ENCODE measurements at regions not wholly inside any gene's neighbourhood (a gene's known extent, or its start where the extent isn't known, plus 50 kb on each side); places are given as distances from the start of the nearest gene placed in this dataset.
A peak's percentile ranks its signal among the peaks of the same experiment; 100 is the strongest.

DNA sequence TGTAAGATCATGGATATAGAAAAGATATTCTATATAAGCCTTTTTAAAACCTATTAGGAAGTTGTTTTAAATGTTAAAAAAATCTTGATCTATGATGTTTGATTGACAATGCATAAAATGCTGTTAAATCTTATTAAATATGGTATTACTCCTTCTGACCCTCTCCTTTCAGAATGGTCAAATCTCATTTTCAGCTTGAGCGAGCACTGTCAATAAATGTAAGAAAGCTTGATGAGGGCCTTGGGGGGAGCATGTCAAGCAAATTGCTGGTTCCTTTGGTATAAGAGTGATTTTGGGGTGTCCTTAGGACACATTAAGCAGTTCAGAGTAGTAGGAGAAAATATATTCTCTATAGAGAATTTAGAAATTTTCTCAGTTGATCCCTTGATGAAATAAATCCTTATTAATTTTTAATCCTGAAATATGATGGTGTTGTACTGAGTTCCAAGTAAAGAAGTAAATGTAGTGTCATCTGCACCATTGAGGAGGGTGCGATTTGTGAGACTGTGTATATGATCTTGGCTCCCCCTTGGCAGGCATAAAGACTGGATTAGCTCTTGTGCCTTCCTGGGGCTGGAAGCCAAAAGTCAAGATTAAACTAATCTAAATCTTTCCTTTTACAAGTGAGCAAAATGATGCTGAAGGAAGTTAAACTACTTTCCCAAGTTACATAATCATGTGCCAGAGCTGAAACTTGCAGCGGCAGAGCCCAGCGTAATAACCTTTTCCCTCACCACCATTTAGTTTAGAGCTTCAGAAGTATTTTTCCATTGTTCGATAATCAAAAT, 82.6 kb upstream of the ANK2 start:
- DNase-seq: peak in 1 of 42 donors; percentile 41
- intact Hi-C loops (cut with DNase I): no loop called here

DNA sequence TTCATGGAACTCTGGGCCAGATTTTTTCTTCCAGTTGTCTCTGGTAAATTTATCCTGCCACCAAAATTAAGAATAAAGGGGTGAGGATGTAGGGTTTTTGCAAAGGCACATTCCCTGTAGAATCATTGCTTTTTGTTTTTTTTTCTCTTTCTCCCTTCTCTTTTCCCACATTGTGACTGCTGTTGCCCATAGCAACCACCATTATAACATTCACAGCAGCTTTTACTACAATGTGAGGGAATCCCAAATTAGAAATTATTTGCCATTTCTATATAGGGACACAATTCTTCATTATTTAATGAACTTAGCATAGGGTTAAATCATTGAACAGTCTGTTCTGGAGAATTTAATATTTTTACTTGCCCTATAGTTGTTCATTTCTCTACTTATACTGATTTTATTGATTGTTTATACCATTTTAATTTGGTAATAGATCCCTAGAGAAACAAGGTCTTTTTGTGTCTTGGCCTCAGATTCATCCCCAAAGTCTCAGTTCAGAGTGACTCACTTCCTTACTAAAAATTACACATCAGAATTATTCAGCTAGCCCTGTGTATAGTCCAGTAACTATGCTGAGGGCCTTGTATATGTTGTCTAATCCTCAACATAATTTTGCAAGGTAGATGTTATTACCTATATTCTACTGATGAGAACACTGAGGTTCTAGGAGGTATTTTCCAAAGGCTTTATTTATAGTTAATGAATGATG, 80.8 kb upstream of the ANK2 start:
- intact Hi-C loops (cut with DNase I): no loop called here
- DNase-seq: peak in 1 of 42 donors; percentile 18

DNA sequence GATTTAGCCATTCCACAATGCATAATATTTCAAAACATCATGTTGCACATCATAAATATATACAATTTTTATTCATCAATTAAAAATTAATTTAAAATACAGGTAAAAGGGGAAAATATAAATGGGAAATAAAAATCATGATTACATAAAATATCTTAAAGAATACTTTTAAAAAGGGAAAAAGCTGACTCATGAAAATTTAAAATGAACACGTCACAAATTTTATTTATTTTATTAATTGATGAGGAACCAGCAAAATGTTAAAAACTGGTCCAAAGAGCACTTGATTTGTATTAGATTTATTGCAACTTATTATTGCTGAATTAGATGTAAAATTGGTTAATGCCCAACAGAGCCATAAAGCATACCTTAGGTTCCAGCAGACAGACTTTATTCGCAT, 78.5 kb upstream of the ANK2 start:
- DNase-seq: no peak
- intact Hi-C loops (cut with DNase I): no loop called here

DNA sequence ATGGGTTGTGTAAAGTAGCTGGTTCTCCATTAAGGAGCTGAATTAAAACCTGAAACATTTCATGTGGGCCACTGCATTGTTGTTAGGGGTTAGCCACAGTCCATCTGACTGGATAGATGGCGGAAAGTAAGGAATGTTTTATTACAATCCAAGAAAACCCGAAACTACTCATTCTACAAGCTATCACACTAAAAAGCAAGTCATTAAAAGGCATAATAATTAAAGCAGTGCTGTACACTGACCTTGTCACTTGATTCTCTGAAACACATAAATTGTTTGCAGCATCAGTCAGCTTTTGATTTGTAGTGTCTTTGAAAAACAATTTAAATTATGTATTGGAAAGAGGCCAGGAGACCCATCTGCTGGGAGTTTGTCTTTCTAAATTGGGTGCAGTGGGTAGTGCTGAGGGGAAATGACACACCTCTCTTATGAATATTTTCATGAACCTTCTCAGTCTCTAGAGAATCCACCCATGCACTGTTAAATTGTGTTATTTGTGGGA, 75.7 kb upstream of the ANK2 start:
- intact Hi-C loops (cut with DNase I): no loop called here

DNA sequence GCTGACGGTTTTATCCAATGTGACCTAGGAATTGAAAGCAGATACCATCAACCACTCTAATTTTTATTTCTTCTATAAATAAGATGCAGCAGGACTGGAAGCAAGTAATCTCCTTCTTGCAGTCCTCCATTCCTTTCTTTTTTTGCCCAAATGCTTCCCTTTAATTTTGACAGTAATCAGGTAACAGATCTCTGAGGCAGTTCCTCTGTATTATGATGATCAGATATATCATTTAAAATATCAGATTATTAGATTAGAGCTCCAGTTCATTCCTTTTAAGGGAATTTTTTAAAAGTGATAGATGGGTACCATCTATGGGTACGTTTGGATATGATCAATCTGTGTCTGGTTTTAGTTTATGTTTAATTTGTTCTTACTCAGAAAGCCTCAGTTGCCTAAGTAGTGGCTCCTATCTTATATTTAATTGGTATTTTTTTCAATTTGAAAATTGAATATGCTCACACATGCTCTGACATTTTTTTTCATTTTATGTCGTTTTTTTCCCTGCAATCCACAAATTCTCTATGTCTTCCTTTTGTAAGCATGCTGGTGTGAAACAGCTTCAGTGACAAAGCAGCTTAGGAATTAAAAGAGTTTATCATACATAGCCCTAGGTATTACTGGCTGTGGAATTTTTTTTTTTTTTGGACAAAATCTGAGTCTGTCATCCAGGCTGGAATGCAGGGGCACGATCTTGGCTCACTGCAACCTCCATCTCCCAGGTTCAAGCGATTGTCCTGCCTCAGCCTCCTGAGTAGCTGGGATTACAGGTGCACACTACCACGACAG, 73.7 kb upstream of the ANK2 start:
- intact Hi-C loops (cut with DNase I): no loop called here

More for the DNA sequence above, 75.7 kb upstream of the ANK2 start:
- DNase-seq: no peak

DNA sequence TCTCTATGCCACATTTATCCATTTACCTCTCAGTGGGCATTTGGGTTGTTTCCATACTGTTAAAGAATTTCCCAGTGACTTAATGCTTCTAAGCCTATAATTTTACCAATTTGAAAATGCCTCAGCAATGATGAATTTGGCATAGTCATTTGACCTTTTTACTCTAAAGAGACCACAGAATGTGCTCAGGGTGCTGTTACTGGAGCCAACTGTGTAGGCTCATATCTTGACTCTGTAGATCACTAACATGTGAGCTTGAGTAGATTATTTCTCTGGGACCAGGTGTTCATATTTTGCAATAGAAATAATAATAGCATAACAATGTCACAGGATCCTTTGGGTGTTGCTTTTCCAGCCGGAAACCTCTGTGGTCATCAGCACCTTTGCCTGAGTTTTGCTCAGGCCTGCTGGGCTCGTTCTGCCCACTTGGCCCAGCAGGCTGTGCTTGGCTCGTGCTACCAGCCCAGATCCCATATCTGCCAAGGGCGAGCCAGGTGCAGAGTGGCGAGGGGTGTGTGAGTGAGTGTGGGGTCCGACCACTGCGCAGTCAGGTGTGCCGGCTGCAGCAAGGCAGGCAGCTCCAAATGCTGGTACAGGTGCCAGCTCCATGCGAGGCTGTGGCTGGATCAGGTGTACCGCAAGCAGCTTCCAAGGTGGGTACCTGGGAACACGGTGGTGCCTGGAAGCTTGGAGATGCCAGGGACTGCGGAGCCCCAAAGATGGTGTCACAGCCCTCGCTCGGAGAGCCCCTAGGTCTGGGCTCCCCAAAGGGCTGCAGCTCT, 70.6 kb upstream of the ANK2 start:
- intact Hi-C loops (cut with DNase I): no loop called here

More for the DNA sequence above, 73.7 kb upstream of the ANK2 start:
- no peak for DNase-seq

DNA sequence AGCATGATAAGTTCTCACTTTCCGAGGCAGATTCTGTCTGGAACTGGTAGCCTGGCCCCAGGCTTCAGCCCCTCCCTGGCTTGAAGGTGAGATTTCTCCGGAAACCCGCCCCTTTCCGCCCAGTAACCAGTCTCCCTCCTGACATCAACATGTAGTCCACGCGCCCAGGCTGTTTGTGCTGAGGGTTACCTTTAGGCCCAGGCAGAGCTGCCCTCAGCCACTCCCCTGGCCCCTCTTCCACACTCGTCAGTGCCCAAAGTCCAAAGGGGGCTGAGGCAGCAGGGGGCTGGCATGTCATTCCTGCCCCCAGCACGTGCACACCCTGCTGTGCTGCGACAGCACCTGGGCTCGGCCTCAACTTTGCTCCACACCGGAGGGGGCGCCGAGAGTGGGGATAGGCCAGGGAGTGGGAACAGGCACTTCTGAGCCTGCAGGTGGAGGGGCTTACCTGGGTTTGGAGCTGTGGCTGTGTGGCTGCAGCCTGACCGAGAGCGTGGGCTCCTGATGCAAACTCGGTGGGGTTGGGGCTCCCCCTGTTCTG, 69.5 kb upstream of the ANK2 start:
- intact Hi-C loops (cut with DNase I): no loop called here
- DNase-seq: no peak

More for the DNA sequence above, 70.6 kb upstream of the ANK2 start:
- no peak for DNase-seq

DNA sequence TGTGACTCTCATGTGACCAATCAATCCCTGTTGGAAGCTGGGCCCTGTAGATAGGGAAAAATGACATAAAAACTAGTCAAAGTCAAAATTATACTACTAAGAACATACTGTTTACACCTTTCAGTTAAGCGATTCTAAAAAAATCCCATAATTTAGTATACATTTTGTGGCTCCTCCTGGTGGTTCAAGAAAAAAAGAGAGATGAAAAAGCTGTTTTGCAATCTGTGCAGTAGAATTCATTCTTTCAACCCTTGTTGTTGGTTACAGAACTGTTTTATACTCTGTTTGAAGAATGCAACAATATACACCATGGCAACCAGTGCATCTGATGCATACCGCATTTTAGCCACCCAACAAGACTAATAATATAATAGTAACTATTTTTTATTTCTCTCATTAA, 66.8 kb upstream of the ANK2 start:
- intact Hi-C loops (cut with DNase I): no loop called here

DNA sequence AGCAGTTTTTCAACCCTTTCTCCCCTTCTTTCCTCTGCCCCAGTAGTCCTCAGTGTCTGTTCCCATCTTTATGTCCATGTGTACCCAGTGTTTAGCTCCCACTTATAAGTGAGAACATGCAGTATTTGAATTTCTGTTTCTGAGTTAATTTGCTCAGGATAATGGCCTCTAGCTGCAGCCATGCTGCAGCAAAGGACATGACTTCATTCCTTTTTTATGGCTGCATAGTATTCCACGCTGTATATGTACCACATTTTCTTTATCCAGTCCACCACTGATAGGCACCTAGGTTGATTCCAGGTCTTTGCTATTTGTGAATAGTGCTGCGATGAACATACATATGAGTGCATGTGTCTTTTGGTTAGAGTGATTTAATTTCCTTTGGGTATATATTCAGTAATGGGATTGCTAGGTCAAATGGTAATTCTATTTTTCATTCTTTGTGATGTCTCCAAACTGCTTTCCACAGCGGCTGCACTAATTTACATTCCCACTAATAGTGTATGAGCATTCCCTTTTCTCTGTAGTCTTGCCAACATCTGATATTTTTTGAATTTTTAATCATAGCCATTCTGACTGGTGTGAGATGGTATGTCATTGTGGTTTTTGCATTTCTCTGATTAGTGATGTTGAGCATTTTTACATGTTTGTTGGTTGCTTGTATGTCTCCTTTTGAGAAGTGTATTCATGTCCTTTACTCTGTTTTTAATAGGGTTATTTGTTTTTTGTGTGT, 54.6 kb upstream of the ANK2 start:
- intact Hi-C loops (cut with DNase I): no loop called here
- DNase-seq: no peak

More for the DNA sequence above, 66.8 kb upstream of the ANK2 start:
- no peak for DNase-seq
